HG03442 (cell line): ENCODE measurements at regions not wholly inside any gene's neighbourhood (a gene's known extent, or its start where the extent isn't known, plus 50 kb on each side); places are given as distances from the start of the nearest gene placed in this dataset.

Experiments
- ATAC-seq: cut with Tn5 transposase; IDR thresholded peaks from one replicate; pipeline ENCODE4 v1.9.1; 2021; ENCODE audit warnings: mild to moderate bottlenecking, moderate library complexity; ENCODE audit not compliant: unreplicated experiment

DNA sequence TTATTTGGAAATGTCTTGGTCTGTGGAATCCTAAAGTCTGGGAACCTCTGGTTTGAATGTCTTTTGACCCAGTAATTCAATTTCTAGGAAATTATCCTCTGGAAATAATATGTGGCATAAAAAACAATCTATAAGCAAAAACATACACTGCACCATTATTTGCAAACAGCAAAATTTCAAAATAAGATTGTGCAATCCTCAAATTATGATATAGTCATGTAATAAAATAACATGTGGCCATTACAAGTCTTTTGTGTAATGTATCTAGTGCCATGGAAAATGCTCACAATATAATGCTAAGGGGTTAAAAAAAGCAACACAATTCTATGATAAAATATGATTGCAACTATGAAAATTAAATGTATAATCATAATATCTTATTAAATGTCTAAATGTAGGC is 312.9 kb upstream of the RUNX1 start:
- ATAC-seq = no peak

DNA sequence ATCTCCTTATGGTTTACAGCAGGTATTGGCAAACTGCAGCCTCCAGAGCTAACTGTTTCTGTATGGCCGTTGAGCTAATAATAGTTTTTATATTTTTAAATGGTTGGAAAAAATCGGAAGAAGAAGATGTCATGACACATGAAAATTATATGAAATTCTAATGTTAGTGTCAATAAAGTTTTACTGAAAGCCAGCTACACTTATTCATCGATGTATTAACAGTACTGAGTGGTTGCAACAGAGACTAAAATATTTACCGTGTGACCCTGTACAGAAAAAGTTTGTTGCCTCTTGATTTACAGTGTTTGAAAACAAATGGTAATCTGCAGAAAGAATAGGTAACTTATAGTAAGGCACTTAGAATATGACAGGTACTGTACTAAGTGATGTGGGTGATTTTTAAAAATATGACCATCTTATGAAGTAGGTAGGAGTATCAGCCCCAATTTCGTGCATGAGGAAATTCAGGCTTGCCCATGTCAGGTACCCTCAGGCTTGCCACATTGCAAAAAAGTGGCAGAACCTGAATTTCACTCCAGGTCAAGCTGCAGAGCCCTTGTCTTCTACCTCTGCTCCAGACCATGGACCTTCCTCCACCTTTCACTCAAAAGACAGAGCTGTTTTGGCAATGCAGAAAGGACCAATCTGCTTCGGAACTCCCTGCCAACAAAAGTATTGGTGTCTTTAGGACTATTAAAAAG is 311.9 kb upstream of the RUNX1 start:
- no peak for ATAC-seq

DNA sequence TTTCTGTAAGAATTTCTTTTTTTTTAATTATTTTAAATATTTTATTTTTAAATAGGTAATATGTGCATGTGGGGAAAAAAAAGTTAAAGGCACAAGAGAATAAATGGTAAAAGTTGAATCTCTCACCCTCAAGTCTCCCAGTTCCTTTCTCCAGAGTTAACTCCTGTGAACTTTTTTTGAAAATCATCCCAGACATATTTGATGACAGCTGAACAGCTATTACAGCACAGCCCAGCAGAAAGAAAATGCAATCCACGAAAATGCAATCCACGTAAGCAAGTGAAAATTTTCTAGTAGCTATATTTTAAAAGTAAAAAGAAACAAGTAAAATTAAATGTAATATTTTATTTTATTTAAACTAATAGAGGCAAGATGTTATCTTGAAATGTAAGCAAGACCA is 310.0 kb upstream of the RUNX1 start:
- no peak for ATAC-seq

- no peak for ATAC-seq
These were observed 308.9 kb upstream of the RUNX1 start for GRCh38 chr21:35358008-35358407.

- no peak for ATAC-seq
These were observed 308.1 kb upstream of the RUNX1 start for GRCh38 chr21:35357041-35357780.

GRCh38 chr21:35354078-35354477 is 305.0 kb upstream of the RUNX1 start:
- no peak for ATAC-seq

GRCh38 chr21:35352793-35353192 is 303.7 kb upstream of the RUNX1 start:
- ATAC-seq = no peak

GRCh38 chr21:35352066-35352770 is 303.1 kb upstream of the RUNX1 start:
- no peak for ATAC-seq

DNA sequence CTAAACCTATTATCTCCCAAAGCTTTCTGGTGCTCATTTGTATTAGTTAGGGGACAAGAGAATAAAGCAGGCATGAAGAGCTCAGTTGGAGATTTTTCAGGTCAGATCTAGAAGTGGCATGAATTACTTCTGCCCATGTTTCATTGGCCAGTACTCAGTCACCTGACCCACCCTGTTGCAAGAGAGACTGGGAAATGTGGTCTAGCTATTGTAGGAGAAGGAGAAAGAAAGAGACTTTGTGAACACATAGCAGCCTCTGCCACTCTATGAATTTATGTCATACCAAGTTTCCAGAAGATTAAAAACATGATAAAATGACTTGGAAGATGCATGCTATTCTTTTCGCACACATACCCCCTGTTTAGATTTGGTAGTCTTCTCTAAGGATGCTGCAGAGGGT is 302.3 kb upstream of the RUNX1 start:
- ATAC-seq = no peak

- ATAC-seq = no peak
These were observed 301.9 kb upstream of the RUNX1 start for GRCh38 chr21:35350965-35351364.

DNA sequence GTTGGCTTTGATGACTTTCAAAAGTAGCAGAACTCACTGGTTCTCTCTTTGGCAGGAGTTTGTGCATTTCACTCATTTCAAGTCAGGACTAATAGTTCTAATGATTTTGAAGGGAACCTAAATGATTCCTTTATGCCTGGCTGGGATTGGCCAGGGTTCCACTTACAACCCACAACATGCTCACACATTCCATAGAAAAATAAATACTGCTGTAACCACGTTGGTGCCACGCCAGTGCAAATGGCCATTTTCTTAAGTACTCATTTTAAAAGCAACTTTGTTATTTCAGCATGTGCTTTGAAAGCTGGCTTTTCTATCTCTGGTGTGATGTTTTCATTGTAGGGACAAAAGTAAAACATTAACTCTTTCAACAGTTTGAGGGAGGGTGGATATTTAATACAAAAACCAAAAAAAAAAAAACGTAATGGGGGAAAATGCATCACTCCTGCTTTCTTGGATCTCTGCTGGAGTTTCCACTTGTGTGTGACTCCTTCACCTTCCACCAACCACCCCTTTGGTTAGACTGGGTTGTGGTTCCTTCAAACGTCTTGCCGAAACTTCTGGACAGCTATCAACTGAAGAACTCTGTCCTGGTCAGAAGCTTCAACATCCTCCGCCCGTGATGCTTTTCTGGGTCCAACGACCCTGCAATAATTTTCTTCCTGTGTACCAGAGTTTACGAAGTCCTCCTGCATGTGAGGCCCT is 300.4 kb upstream of the RUNX1 start:
- ATAC-seq = no peak

GRCh38 chr21:35348686-35349085 is 299.6 kb upstream of the RUNX1 start:
- no peak for ATAC-seq

DNA sequence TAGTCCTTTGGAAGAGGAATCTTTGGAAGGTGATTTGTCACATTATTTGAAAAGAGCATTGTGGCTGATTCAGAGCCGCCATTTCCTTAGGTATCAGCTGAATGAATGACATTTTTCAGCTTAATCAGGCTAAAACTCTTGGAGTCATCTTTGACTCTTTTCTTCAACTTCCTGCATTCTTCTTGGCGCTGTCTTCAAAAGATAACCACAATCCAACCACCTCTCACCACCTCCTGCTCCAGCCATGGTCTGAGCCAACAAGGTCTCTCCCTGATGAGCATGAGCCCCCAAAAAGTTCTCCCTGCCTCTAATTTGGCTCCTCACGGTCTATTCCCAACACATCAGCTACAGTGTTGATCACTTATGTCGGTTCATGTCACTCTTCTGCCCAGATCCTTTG is 297.6 kb upstream of the RUNX1 start:
- ATAC-seq = no peak

GRCh38 chr21:35345954-35346353 is 296.9 kb upstream of the RUNX1 start:
- no peak for ATAC-seq

- ATAC-seq = no peak
These were observed 295.5 kb upstream of the RUNX1 start for GRCh38 chr21:35344582-35344981.

- no peak for ATAC-seq
These were observed 294.1 kb upstream of the RUNX1 start for GRCh38 chr21:35343046-35343819.

GRCh38 chr21:35342440-35342839 is 293.3 kb upstream of the RUNX1 start:
- ATAC-seq = no peak

GRCh38 chr21:35340273-35340672 is 291.2 kb upstream of the RUNX1 start:
- no peak for ATAC-seq

DNA sequence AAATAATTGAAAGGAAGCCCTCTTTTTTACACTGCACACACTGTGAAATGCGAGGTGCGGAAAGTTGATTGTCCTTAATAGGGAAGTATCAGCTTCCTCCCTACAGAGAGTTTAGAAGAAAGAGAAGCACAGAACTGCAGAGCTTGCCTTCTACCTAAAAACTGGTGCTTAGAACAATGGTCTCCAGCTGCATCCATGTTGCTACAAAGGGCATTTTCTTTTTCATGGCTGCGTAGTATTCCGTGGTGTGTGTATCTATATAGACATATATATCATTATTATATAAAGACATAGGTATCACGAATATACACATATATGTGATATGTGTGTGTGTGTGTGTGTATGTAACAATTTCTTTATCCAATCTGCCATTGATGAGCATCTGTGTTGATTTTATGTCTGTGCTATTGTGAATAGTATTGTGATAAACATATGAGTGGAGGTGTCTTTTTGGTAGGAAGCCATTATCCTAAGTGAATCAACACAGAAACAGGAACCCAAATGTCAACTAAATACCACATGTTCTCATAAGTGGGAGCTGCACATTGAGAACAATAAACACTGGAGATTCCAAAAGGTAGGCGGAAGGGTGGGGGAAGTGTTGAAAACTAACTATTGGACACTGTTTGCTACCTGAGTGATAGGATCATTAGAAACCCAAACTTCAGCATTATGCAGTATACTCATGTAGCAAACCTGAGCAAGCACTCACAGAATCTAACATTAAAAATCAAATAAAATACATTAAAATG is 290.0 kb upstream of the RUNX1 start:
- no peak for ATAC-seq

DNA sequence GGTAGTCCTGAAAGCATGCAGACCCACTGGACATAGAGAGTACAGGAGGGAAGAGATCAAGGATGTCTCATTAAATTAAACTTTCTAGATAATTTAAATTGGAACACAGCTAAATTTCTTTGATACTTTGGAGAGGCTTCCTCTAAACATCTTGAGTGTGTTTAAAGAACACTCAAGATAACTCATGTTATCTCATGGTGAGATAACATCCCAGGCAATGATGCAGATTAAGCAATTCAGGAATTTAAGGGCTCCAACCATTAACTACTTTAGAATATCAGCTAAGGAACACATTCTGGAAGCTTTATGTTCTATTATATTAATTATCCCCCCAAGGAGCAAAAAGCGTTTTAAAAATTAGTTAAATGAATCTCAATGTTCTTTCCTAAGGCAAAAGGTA is 289.2 kb upstream of the RUNX1 start:
- no peak for ATAC-seq
